Suppressor macrophage treated with lipopolysaccharide for 4 hours (primary cell): ENCODE measurements at regions not wholly inside any gene's neighbourhood (a gene's known extent, or its start where the extent isn't known, plus 50 kb on each side); places are given as distances from the start of the nearest gene placed in this dataset.
A peak's percentile ranks its signal among the peaks of the same experiment; 100 is the strongest.

Experiments used
- DNase-seq: peaks from one replicate; pipeline ENCODE4 v3.0.0-alpha.2; 2020

- DNase-seq, result no peak
These were observed 722.3 kb downstream of the CDH8 start for GRCh38 chr16:61313931-61314330.

DNA sequence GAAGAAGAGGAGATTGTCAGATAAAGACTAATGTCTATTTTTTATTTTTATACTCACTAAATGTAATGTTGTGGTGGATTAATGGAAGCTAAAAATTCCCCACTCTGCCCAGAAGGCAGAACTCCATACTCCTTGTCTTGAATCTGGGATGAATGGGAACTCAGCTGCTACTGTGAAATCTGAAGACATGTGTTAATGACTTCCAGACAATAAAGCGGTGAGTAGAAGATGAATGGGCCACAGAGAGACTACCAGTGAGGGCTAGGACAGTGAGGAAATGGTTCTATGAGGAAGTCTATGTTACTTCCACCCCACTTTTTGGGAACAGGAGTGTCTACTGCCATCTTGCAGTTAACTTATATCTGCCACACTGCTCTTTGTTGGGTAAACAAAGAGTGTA is 726.9 kb downstream of the CDH8 start:
- no peak for DNase-seq

GRCh38 chr16:61306204-61306603 is 730.0 kb downstream of the CDH8 start:
- DNase-seq, result no peak

GRCh38 chr16:61296814-61297213 is 739.4 kb downstream of the CDH8 start:
- DNase-seq, result no peak

DNA sequence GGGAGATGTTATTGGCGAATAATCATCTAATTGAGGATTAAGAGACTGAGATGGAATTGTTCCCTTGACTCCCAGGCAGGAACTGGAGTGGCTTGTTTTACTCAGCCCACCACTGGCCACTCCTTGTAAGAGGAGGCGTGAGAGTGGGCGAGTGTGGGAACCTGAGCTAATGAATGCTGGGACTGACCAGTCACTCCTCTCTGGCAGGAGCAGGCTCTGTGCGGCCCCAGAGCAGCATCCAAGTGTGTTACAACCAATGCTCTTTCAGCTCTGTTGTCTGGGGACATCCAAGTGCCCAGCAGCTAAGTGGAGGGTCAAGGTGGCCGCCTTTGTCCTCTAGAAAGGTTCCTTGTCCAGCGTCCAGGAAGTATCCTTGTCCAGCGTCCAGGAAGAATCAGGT is 739.9 kb downstream of the CDH8 start:
- DNase-seq, result no peak

GRCh38 chr16:61295311-61295710 is 740.9 kb downstream of the CDH8 start:
- no peak for DNase-seq

GRCh38 chr16:61289141-61289540 is 747.1 kb downstream of the CDH8 start:
- no peak for DNase-seq

GRCh38 chr16:61277849-61278248 is 758.4 kb downstream of the CDH8 start:
- no peak for DNase-seq

GRCh38 chr16:61274211-61274610 is 762.0 kb downstream of the CDH8 start:
- no peak for DNase-seq

DNA sequence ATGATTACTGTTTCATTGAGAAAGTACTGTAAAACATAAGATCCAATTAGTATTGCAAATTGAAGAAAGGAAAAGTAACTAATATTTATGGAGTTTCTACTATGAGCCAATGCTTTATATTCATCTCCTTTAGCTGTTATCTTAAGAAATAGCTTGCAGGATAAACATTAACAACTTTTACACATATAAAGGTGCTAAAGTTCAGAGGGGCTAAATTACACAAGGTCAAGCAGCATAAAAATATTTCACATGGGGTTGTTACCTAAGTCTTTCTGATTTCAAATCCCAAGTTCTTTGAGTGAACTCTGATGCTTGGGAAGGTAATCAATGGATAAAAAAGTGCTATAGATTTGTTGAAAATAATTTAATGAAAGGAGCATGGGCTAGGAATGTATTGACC is 765.5 kb downstream of the CDH8 start:
- no peak for DNase-seq

DNA sequence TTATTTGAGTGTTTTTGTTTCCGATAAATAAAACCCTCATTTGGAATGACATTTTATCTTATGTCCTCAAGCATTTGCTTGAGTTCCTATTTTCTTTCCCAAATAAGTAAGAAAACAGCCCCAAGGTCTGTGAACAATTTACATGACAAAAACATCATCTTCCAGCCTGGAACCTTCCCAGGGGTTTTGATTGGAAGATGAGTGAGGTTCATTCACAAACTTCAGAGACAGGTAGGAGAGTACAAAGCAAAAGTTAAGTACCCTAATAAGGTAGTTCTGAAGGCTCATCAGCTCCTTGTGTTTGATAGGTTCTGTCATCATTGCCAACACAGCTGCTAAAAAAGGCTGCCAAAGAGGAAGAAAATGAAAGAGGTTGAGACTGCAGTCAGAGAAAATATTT is 772.8 kb downstream of the CDH8 start:
- no peak for DNase-seq

- no peak for DNase-seq
These were observed 774.9 kb downstream of the CDH8 start for GRCh38 chr16:61261315-61261714.

- DNase-seq, result no peak
These were observed 789.6 kb downstream of the CDH8 start for GRCh38 chr16:61246592-61246991.

- no peak for DNase-seq
These were observed 792.3 kb downstream of the CDH8 start for GRCh38 chr16:61243954-61244353.

- DNase-seq, result no peak
These were observed 798.3 kb downstream of the CDH8 start for GRCh38 chr16:61237884-61238485.

GRCh38 chr16:61233713-61234112 is 802.5 kb downstream of the CDH8 start:
- peak; percentile 2 for DNase-seq

- no peak for DNase-seq
These were observed 807.9 kb downstream of the CDH8 start for GRCh38 chr16:61228371-61228770.

DNA sequence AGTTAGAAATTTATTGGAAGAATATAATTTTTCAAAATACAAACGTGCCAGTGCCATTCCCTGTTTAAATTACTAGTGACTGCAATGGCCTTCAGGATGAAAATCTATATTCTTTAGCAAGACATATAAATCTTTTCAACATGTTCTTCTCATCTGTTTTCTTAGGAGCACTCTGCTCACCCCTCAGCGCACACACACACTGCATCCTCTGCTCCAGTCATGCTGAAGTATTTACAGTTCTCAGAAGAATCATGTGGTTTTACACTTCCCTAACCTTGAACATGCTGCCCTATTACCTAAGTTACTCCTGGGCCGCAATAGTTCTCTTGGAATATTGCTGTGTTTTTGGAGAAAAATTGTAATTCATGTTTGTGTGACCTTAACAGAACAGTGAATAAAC is 820.6 kb downstream of the CDH8 start:
- no peak for DNase-seq

DNA sequence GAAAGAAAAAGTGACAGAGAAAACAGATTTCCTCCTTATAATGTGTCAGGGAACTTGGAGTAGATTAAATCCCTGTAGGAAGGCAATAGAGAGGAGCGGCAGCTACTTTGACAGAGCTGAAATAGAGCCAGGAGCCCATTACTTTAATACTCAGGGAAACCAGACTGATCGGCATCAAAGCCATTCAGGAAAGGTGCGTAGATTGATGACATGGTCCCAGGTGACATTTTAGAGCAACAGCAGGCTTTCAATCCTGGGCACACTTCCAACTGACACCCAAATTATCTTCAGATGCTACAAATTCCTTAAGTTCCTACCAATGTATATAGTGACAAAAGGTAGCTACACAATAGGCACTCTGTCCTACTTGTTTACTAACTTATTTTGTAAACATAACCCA is 821.5 kb downstream of the CDH8 start:
- no peak for DNase-seq

DNA sequence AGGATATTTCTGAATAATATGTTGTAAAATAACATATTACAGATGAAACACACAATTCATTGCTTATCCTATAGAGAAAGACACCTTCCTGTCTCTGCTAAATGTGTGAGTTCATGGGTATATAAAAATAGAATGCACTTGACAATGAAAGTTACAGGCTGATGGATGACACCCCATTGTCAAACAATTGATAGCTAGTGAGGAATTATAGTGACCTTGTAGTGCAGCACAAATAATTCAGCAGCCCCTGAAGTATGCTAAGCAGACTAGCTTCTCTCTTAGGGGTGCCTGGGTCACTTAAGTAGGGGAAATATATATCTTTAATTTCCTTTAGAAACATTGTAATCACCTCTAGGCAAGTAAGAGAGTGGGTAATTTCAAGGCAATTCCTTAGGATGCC is 826.2 kb downstream of the CDH8 start:
- no peak for DNase-seq

- no peak for DNase-seq
These were observed 841.2 kb downstream of the CDH8 start for GRCh38 chr16:61195006-61195405.

- no peak for DNase-seq
These were observed 841.7 kb downstream of the CDH8 start for GRCh38 chr16:61194573-61194972.

- no peak for DNase-seq
These were observed 853.8 kb downstream of the CDH8 start for GRCh38 chr16:61182391-61182790.

DNA sequence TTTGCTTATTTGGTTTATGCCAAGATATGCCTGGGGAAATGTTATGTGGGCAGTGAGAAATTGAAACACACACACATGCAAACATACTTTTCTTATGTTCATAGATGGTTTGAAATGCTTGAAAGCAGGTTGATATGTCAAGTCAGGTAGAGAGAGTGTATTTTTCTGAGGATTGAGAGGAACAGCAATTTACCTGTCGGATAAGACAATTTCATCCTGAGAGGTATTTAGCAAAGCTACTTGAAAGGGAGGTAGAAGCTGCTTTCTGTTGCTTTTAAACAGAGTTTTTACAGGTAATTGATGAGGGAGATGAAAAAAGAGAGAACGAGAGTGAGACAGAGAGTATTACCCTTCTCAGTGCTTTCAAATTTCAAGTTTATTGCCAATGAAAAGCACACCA is 854.3 kb downstream of the CDH8 start:
- no peak for DNase-seq

- DNase-seq, result no peak
These were observed 856.7 kb downstream of the CDH8 start for GRCh38 chr16:61179561-61179960.

DNA sequence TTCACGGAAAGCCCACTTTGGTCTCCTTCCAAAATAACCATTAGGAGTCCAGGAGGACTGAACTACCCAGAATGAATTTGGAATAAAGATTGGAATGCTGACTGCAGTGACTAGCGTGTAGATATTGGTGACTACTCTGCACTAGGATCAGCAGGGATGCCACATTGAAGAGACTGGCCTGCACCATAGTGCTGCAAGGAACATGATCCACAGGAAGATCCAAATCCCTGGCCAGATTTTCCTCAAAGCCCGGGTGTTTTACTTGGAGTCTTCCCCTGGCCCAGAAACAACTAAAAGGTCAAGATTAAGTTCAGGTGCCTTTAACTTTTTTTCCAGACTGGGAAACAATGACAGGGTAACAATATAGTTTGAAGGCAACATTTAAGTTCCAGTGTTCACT is 870.4 kb downstream of the CDH8 start:
- no peak for DNase-seq
